ENCODE measurements at regions not wholly inside any gene's neighbourhood (a gene's known extent, or its start where the extent isn't known, plus 50 kb on each side); places are given as distances from the start of the nearest gene placed in this dataset.

DNA sequence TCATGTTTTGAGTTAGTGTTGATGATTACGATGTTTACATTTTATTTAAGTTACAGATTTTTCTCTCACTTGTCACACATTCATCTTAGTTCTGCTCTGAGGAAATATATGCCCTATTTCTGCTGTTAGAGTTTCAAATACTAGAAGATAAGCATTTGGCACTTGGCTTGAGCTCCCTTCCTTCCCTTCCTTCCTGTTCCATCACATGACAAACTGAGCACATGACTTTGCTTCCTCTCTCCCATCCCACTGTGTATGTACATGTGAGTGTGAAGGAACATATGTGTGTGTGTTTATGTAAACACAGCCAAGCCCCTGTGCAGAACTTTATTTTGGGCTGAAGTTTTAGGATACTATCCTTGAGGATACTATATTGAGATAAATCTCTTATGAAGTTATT lies 795.9 kb upstream of the IGFBP3 start:
- peaks cover 0 to 17% (median 7%) of the 10 kb centered on the region in 3 donors for H3K4me1 ChIP-seq (ENCODE audit: control insufficient read depth in 2 of 3, insufficient read depth in 2 of 3, low read depth in 1 of 3, low read length in 3 of 3)
- DNase-seq: peak in 1 of 5 donors; percentile 27
- no peak overlapping the region for H3K27ac ChIP-seq (ENCODE audit: low read depth in 2 of 2, low read length in 2 of 2)

DNA sequence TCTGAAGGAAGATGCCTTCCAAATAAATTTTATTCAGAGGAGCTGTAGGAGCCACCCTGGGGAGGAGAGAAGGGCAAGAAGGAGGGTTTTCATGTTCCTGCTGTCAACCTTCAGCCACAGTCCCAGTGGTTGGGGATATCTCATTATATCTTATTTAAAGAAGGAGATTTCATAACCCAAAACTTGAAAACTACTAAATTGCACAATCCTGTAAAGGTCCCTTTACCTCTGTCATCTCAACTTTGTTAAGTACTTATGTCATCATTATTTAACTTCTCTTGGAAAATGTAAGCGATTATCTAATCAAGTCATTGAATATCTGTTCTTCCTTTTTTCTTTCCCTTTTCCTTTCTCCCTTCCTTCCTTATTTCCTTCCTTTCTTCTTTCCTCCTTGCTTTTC lies 794.5 kb upstream of the IGFBP3 start:
- intact Hi-C loops (cut with DNase I): no loop called here
- Histone ChIP-seq H3K4me3 (ENCODE audit: low read length in 3 of 3) (no peak overlapping the region), H3K27ac (ENCODE audit: low read depth in 2 of 2, low read length in 2 of 2) (no peak overlapping the region), H3K27me3 (ENCODE audit: control insufficient read depth, insufficient read depth, low read length) (no peaks in the 10 kb centered on the region), H3K36me3 (ENCODE audit: control insufficient read depth in 2 of 3, insufficient read depth in 3 of 3, low read length in 3 of 3) (no peaks in the 10 kb centered on the region), H3K9ac (ENCODE audit: low read length in 3 of 3) (no peak overlapping the region), H3K9me3 (ENCODE audit: control insufficient read depth in 2 of 3, insufficient read depth in 1 of 3, low read length in 3 of 3) (no peaks in the 10 kb centered on the region), H3K4me1 (ENCODE audit: control insufficient read depth in 2 of 3, insufficient read depth in 2 of 3, low read depth in 1 of 3, low read length in 3 of 3) (peaks cover 0 to 17% (median 9%) of the 10 kb centered on the region in 3 donors)
- DNase-seq (no peak), FAIRE-seq (no peak)
- TF ChIP-seq, protein P1, sequence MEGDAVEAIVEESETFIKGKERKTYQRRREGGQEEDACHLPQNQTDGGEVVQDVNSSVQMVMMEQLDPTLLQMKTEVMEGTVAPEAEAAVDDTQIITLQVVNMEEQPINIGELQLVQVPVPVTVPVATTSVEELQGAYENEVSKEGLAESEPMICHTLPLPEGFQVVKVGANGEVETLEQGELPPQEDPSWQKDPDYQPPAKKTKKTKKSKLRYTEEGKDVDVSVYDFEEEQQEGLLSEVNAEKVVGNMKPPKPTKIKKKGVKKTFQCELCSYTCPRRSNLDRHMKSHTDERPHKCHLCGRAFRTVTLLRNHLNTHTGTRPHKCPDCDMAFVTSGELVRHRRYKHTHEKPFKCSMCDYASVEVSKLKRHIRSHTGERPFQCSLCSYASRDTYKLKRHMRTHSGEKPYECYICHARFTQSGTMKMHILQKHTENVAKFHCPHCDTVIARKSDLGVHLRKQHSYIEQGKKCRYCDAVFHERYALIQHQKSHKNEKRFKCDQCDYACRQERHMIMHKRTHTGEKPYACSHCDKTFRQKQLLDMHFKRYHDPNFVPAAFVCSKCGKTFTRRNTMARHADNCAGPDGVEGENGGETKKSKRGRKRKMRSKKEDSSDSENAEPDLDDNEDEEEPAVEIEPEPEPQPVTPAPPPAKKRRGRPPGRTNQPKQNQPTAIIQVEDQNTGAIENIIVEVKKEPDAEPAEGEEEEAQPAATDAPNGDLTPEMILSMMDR (IDR thresholded peaks at IDR 0.05; ENCODE audit: borderline replicate concordance, extremely low read depth, insufficient read depth): no peak

More for the DNA sequence above, 795.9 kb upstream of the IGFBP3 start:
- Histone ChIP-seq H3K4me3 (ENCODE audit: low read length in 3 of 3) (no peak overlapping the region), H3K9me3 (ENCODE audit: control insufficient read depth in 2 of 3, insufficient read depth in 1 of 3, low read length in 3 of 3) (no peaks in the 10 kb centered on the region), H3K9ac (ENCODE audit: low read length in 3 of 3) (no peak overlapping the region), H3K27me3 (ENCODE audit: control insufficient read depth, insufficient read depth, low read length) (no peaks in the 10 kb centered on the region), H3K36me3 (ENCODE audit: control insufficient read depth in 2 of 3, insufficient read depth in 3 of 3, low read length in 3 of 3) (no peaks in the 10 kb centered on the region)
- TF ChIP-seq, protein P1 (IDR thresholded peaks at IDR 0.05; ENCODE audit: borderline replicate concordance, extremely low read depth, insufficient read depth): no peak
- FAIRE-seq: no peak
- intact Hi-C loops (cut with DNase I): no loop called here

GRCh38 chr7:46714904-46715303 lies 793.8 kb upstream of the IGFBP3 start:
- H3K27me3 ChIP-seq (ENCODE audit: control insufficient read depth, insufficient read depth, low read length): no peaks in the 10 kb centered on the region
- no peaks in the 10 kb centered on the region for H3K9me3 ChIP-seq (ENCODE audit: control insufficient read depth in 2 of 3, insufficient read depth in 1 of 3, low read length in 3 of 3)
- FAIRE-seq (no peak), DNase-seq (no peak)
- TF ChIP-seq, protein P1 (IDR thresholded peaks at IDR 0.05; ENCODE audit: borderline replicate concordance, extremely low read depth, insufficient read depth): no peak
- H3K4me1 ChIP-seq (ENCODE audit: control insufficient read depth in 2 of 3, insufficient read depth in 2 of 3, low read depth in 1 of 3, low read length in 3 of 3): peaks cover 0 to 17% (median 9%) of the 10 kb centered on the region in 3 donors
- H3K36me3 ChIP-seq (ENCODE audit: control insufficient read depth in 2 of 3, insufficient read depth in 3 of 3, low read length in 3 of 3): no peaks in the 10 kb centered on the region
- no peak overlapping the region for H3K4me3 ChIP-seq (ENCODE audit: low read length in 3 of 3)
- no peak overlapping the region for H3K9ac ChIP-seq (ENCODE audit: low read length in 3 of 3)
- H3K27ac ChIP-seq (ENCODE audit: low read depth in 2 of 2, low read length in 2 of 2): no peak overlapping the region
- intact Hi-C loops (cut with DNase I): no loop called here
